ENCODE measurements at regions not wholly inside any gene's neighbourhood (a gene's known extent, or its start where the extent isn't known, plus 50 kb on each side); places are given as distances from the start of the nearest gene placed in this dataset.

DNA sequence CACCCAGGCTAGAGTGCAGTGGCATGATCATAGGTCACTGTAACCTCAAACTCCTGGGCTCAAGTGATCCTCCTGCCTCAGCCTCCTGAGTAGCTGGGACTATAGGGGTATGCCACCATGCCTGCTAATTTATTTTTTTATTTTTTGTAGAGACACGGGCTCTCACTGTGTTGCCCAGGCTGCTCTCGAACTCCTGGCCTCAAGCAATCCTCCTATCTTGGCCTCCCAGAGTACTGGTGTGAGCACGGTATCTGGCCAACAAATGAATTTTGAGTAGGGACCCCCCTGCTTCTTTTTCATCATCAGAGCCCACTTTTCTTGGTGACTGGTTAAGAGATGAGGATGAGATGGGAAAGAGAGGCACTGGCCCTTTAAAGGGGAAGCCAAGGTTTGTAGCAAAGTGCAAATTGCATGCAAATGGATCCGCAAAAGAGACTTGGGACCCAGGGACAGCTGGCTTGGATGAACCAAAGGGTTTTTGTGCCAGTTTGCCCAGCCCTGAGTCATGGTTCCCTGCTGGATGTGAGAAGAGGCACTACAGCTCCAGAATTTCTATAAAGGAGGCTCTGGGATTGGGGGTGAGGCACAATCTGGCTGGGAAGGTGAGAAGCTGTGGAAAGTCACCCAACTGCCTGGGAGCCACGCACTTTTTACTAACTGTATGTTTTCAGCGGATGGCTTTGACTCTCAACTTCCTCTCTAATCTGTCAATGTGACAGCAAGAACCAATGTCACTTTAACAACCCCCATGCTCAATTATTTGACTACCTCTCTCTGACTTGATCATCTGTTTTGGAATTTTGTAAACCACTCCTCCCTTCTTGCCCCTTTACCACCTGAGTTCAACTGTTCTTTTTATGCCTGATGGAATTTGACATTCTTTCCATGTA lies 58.7 kb upstream of the RNF24 start:
- no peak for DNase-seq
- H3K27me3 Mint-ChIP-seq (ENCODE audit: low read depth, poor library complexity): peaks cover 6% of the 10 kb centered on the region
- TF ChIP-seq, protein P1, sequence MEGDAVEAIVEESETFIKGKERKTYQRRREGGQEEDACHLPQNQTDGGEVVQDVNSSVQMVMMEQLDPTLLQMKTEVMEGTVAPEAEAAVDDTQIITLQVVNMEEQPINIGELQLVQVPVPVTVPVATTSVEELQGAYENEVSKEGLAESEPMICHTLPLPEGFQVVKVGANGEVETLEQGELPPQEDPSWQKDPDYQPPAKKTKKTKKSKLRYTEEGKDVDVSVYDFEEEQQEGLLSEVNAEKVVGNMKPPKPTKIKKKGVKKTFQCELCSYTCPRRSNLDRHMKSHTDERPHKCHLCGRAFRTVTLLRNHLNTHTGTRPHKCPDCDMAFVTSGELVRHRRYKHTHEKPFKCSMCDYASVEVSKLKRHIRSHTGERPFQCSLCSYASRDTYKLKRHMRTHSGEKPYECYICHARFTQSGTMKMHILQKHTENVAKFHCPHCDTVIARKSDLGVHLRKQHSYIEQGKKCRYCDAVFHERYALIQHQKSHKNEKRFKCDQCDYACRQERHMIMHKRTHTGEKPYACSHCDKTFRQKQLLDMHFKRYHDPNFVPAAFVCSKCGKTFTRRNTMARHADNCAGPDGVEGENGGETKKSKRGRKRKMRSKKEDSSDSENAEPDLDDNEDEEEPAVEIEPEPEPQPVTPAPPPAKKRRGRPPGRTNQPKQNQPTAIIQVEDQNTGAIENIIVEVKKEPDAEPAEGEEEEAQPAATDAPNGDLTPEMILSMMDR (IDR thresholded peaks at IDR 0.05): no peak
- H3K4me1 Mint-ChIP-seq: peaks cover 23% of the 10 kb centered on the region
- no peaks in the 10 kb centered on the region for H3K36me3 Mint-ChIP-seq (ENCODE audit: low read depth)
- no peak overlapping the region for H3K27ac Mint-ChIP-seq
- H3K9me3 Mint-ChIP-seq: peaks cover 4% of the 10 kb centered on the region
- no peak overlapping the region for H3K4me3 Mint-ChIP-seq

GRCh38 chr20:4071178-4071693 lies 55.9 kb upstream of the RNF24 start:
- Mint-ChIP-seq H3K27me3 (ENCODE audit: low read depth, poor library complexity) (peaks cover 9% of the 10 kb centered on the region), H3K36me3 (ENCODE audit: low read depth) (no peaks in the 10 kb centered on the region), H3K27ac (no peak overlapping the region), H3K4me1 (peaks cover 45% of the 10 kb centered on the region), H3K4me3 (no peak overlapping the region), H3K9me3 (peaks cover 4% of the 10 kb centered on the region)
- TF ChIP-seq, protein P1 (IDR thresholded peaks at IDR 0.05): no peak
- no peak for DNase-seq

- Mint-ChIP-seq H3K27me3 (ENCODE audit: low read depth, poor library complexity) (peaks cover 9% of the 10 kb centered on the region), H3K9me3 (peaks cover 4% of the 10 kb centered on the region), H3K4me3 (no peak overlapping the region), H3K36me3 (ENCODE audit: low read depth) (no peaks in the 10 kb centered on the region), H3K4me1 (peaks cover 50% of the 10 kb centered on the region), H3K27ac (no peak overlapping the region)
- TF ChIP-seq, protein P1 (IDR thresholded peaks at IDR 0.05): no peak
- DNase-seq: no peak
These were observed 55.2 kb upstream of the RNF24 start for GRCh38 chr20:4070323-4071177.

DNA sequence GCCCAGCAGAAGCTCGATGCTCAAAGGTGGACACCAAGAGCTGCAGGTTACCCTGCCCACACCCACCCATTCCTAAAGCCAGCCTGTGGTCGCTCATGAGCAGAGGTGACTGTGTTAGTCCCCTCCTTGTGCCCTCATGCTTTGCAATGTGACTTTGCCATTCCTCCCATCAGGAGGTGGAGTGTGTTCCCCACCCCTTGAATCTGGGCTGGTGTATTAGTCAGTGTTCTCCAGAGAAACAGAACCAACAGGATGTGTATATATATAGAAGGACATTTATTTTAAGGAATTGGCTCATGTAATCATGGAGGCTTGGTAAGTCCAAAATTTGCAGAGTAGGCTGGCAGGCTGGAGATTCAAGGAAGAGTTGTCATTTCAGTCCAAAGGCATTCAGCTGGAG lies 54.4 kb upstream of the RNF24 start:
- Mint-ChIP-seq H3K27ac (no peak overlapping the region), H3K27me3 (ENCODE audit: low read depth, poor library complexity) (peaks cover 9% of the 10 kb centered on the region), H3K4me3 (no peak overlapping the region), H3K4me1 (peaks cover 53% of the 10 kb centered on the region), H3K36me3 (ENCODE audit: low read depth) (no peaks in the 10 kb centered on the region), H3K9me3 (peaks cover 4% of the 10 kb centered on the region)
- TF ChIP-seq, protein P1 (IDR thresholded peaks at IDR 0.05): no peak
- no peak for DNase-seq

GRCh38 chr20:4068708-4069107 lies 53.4 kb upstream of the RNF24 start:
- Mint-ChIP-seq H3K36me3 (ENCODE audit: low read depth) (no peaks in the 10 kb centered on the region), H3K4me3 (no peak overlapping the region), H3K27ac (no peak overlapping the region), H3K9me3 (peaks cover 4% of the 10 kb centered on the region), H3K27me3 (ENCODE audit: low read depth, poor library complexity) (peaks cover 8% of the 10 kb centered on the region), H3K4me1 (peaks cover 58% of the 10 kb centered on the region)
- TF ChIP-seq, protein P1 (IDR thresholded peaks at IDR 0.05): no peak
- DNase-seq: no peak

Data from nephron progenitor cell (in vitro differentiated cells).